ENCODE measurements at regions not wholly inside any gene's neighbourhood (a gene's known extent, or its start where the extent isn't known, plus 50 kb on each side); places are given as distances from the start of the nearest gene placed in this dataset.

DNA sequence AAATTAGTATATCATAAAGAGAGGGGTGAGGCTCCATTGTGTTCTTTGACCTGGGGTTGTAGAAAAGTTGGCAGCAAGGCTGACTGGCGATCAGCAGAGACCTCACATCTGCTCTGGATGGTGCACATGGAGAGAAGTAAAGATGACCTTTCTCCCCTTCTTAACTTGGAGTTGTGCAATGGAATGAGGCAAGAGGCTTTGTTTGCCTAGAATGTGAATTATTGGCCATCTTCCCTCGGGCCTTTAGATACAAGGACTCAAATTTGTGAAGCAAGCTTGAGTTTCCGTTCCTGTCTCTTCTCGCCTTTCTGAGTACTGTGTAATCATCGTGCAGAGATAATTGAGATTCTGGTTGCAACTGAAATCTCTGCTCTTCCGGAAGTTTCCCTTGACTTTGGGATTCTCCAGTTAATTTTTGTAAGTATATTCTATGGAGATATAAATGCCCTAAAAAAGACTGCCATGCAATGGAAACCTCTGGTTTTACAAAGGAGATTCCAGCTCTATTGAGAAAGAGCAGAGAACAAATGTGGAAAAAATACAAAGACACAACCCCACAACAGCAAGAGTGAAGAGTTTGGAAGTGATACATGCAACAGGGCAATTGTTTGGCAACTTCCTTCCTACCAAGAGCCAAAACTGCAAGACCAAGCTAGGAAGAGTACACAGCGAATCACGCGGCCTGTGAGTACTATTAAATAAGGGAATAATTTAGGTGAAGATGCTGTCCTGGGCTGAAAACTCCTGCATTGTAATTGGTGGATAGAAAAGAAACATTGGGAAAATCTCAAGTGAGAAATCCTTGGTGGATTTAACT, 542.3 kb upstream of the NRP1 start:
- TF ChIP-seq, protein P1, sequence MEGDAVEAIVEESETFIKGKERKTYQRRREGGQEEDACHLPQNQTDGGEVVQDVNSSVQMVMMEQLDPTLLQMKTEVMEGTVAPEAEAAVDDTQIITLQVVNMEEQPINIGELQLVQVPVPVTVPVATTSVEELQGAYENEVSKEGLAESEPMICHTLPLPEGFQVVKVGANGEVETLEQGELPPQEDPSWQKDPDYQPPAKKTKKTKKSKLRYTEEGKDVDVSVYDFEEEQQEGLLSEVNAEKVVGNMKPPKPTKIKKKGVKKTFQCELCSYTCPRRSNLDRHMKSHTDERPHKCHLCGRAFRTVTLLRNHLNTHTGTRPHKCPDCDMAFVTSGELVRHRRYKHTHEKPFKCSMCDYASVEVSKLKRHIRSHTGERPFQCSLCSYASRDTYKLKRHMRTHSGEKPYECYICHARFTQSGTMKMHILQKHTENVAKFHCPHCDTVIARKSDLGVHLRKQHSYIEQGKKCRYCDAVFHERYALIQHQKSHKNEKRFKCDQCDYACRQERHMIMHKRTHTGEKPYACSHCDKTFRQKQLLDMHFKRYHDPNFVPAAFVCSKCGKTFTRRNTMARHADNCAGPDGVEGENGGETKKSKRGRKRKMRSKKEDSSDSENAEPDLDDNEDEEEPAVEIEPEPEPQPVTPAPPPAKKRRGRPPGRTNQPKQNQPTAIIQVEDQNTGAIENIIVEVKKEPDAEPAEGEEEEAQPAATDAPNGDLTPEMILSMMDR (conservative IDR thresholded peaks at IDR 0.05; ENCODE audit: low read length), result no peak
- no peak for TF ChIP-seq EZH2phosphoT487 (IDR thresholded peaks at IDR 0.05; ENCODE audit: borderline replicate concordance)
